ENCODE measurements at regions not wholly inside any gene's neighbourhood (a gene's known extent, or its start where the extent isn't known, plus 50 kb on each side); places are given as distances from the start of the nearest gene placed in this dataset.
A peak's percentile ranks its signal among the peaks of the same experiment; 100 is the strongest.

DNA sequence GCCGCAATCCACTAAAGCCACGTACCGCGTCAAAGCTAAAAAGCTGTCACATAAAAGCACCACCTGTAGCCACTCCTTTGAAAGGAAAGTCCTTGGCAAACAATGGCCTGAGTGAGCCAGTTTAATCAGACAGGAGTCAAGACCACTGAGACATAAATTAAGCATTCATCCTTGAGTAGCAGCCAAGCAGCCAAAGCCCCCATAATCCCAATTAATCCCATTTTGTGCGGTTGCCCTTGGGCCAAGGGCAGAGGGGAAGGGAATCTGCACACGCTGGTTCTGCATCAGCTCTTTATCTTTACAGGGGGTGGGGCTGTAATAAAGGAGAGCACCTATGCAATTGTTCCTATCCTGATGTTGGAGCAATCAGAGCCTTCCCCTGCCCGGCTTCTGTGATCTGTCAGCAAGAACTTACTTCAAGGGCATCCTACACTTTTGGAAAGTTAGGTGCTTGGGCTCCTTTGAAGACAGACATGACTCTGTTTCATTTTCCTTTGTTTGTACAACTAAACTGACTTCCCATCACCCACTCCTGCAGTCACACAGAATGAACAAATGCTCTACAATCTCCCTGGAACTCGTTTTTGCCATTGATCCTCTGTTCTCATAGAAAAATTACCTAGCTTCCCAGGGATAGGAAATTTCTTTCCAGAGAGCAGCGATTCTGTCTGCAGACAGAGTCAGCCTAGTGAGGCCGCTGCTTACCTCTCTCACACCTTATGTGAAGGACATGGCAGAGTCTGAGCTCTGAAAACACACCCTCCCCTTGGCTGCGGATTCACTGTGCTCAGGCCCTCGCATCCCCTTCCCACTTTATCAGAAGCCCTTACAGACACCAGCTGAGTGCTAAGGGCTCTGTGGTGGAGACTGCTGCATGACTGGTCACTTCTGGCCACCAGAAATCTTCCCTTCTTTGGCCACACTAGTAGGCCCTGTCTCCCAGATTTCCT is 116.2 kb upstream of the TBCA start:
- ChIA-PET POLR2A (no interaction called here), CTCF (no interaction called here)
- Mint-ChIP-seq H3K27ac (no peak overlapping the region), H3K4me3 (no peak overlapping the region), H3K27me3 (peaks cover 0 to 3% of the 10 kb centered on the region in 2 donors), H3K9me3 (no peaks in the 10 kb centered on the region), H3K36me3 (no peaks in the 10 kb centered on the region), H3K4me1 (no peaks in the 10 kb centered on the region)
- 74% methylated on average over 4 of the region's 12 CpGs for WGBS (ENCODE audit: insufficient coverage)
- no peak overlapping the region for H3K27ac ChIP-seq (ENCODE audit: low read length)
- no peaks in the 10 kb centered on the region for H3K4me1 ChIP-seq (ENCODE audit: control insufficient read depth in 1 of 2, extremely low read depth in 1 of 2, insufficient read depth in 2 of 2, low read length in 2 of 2)
- H3K36me3 ChIP-seq (ENCODE audit: control insufficient read depth in 2 of 2, extremely low read depth in 1 of 2, insufficient read depth in 1 of 2, low read length in 1 of 2): no peaks in the 10 kb centered on the region
- ATAC-seq (replicated peaks in 1 of 4) (no peak), DNase-seq (no peak)
- H3K27me3 ChIP-seq (replicated peaks in 1 of 2; ENCODE audit: control insufficient read depth in 2 of 2, extremely low read depth in 1 of 2, insufficient read depth in 2 of 2, low read length in 1 of 2): peaks cover 0 to 6% of the 10 kb centered on the region in 2 experiments
- no peaks in the 10 kb centered on the region for H3K9me3 ChIP-seq
- H3K4me3 ChIP-seq (ENCODE audit: control insufficient read depth in 1 of 2, extremely low read depth in 1 of 2, low read length in 1 of 2): no peak overlapping the region

DNA sequence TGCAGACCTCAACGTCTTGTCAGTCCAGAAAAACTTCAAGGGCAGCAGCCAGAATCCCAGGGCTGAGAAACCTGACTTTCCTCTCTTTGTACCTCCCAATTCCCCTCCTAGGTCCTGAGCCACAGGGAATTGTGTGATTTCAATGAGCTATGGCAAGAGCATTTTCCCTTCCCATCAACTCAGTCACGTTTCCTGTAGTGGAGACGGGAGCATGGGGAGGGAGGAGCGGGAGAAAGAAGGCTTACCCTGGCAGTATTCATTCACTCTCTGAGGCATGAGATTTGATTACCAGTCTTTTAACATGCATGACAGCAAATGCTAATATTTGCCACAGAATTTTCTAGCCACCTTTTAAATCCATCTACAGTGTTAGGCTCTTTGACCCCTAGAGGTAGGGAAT is 109.4 kb upstream of the TBCA start:
- H3K27ac Mint-ChIP-seq: no peak overlapping the region
- Histone ChIP-seq H3K36me3 (ENCODE audit: control insufficient read depth in 2 of 2, extremely low read depth in 1 of 2, insufficient read depth in 1 of 2, low read length in 1 of 2) (no peaks in the 10 kb centered on the region), H3K9me3 (no peaks in the 10 kb centered on the region), H3K27me3 (replicated peaks in 1 of 2; ENCODE audit: control insufficient read depth in 2 of 2, extremely low read depth in 1 of 2, insufficient read depth in 2 of 2, low read length in 1 of 2) (peaks cover 0 to 10% of the 10 kb centered on the region in 2 experiments), H3K4me3 (ENCODE audit: control insufficient read depth in 1 of 2, extremely low read depth in 1 of 2, low read length in 1 of 2) (no peak overlapping the region), H3K4me1 (ENCODE audit: control insufficient read depth in 1 of 2, extremely low read depth in 1 of 2, insufficient read depth in 2 of 2, low read length in 2 of 2) (no peaks in the 10 kb centered on the region), H3K27ac (ENCODE audit: low read length) (no peak overlapping the region)
- ChIA-PET CTCF (no interaction called here), POLR2A (no interaction called here)
- DNase-seq: no peak
- H3K27me3 Mint-ChIP-seq: peaks cover 17 to 20% of the 10 kb centered on the region in 2 donors
- no peak overlapping the region for H3K4me3 Mint-ChIP-seq
- ATAC-seq (replicated peaks in 1 of 4): no peak
- H3K36me3 Mint-ChIP-seq: no peaks in the 10 kb centered on the region
- no CpG with 5 or more reads among the region's 4 CpGs for WGBS (ENCODE audit: insufficient coverage)
- H3K9me3 Mint-ChIP-seq: no peaks in the 10 kb centered on the region
- peaks cover 0 to 5% (median 1%) of the 10 kb centered on the region in 3 donors for H3K4me1 Mint-ChIP-seq

DNA sequence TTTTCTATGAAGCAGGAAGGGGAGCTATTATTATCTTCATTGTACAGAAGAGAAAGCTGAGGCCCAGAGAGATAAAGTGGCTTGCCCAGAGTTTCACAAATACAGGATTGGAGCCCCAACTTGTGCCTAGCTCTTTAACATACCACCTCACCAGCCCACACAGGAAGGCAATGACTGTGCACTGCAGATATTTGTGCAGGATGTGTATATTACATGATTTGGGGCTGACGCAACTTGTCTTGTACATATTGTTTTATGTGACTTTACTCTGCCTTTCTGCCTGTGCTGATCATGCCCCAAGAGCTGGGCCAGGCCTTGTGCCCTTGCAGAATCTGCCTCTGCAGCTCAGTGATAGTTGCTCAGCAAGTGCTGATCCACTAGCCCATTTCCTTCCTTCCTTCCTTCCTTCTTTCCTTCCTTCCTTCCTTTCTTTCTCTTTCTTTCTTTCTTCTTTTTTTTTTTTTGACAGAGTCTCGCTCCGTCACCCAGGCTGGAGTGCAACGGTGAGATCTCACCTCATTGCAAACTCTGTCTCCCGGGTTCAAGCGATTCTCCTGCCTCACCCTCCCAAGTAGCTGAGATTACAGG is 106.6 kb upstream of the TBCA start:
- no peaks in the 10 kb centered on the region for H3K9me3 ChIP-seq
- H3K27ac Mint-ChIP-seq: no peak overlapping the region
- H3K27ac ChIP-seq (ENCODE audit: low read length): no peak overlapping the region
- no peak overlapping the region for H3K4me3 Mint-ChIP-seq
- CTCF ChIA-PET: interaction anchor here in 1 of 2 donors (0.7 kb wide), 1 partner anchor 791 kb away, joined by 4 read pairs; no protein-coding TSS in a partner anchor
- peak in 1 of 35 experiments; percentile 3 for DNase-seq
- no peak for ATAC-seq (replicated peaks in 1 of 4)
- H3K36me3 ChIP-seq (ENCODE audit: control insufficient read depth in 2 of 2, extremely low read depth in 1 of 2, insufficient read depth in 1 of 2, low read length in 1 of 2): no peaks in the 10 kb centered on the region
- POLR2A ChIA-PET: no interaction called here
- H3K4me1 Mint-ChIP-seq: peaks cover 0 to 5% (median 1%) of the 10 kb centered on the region in 3 donors
- WGBS (ENCODE audit: insufficient coverage): 17% methylated on average over 1 of the region's 6 CpGs
- no peaks in the 10 kb centered on the region for H3K9me3 Mint-ChIP-seq
- H3K27me3 ChIP-seq (replicated peaks in 1 of 2; ENCODE audit: control insufficient read depth in 2 of 2, extremely low read depth in 1 of 2, insufficient read depth in 2 of 2, low read length in 1 of 2): peaks cover 0 to 14% of the 10 kb centered on the region in 2 experiments
- peaks cover 17 to 19% of the 10 kb centered on the region in 2 donors for H3K27me3 Mint-ChIP-seq
- H3K4me3 ChIP-seq (ENCODE audit: control insufficient read depth in 1 of 2, extremely low read depth in 1 of 2, low read length in 1 of 2): no peak overlapping the region
- H3K36me3 Mint-ChIP-seq: no peaks in the 10 kb centered on the region
- no peaks in the 10 kb centered on the region for H3K4me1 ChIP-seq (ENCODE audit: control insufficient read depth in 1 of 2, extremely low read depth in 1 of 2, insufficient read depth in 2 of 2, low read length in 2 of 2)

DNA sequence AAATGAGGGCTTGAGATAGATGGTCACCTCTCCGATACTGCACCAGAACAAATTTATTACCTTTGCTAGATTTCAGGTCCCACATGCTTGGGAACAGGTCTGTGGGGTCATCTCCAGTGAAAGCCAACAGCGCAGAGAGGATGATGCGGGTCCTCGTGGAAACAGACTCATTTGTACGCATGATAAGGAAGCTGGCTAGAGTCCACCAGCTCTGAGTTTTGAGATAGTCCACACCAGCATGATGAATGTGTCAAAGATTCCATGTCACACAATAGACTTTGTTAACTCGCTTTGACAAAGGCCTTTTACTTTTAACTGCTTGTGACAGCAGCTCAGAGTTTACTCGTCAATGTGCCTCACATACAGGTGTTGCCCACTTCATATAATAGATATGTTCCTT is 105.4 kb upstream of the TBCA start:
- POLR2A ChIA-PET: interaction anchor here (0.7 kb wide), 2 partner anchors 16 to 18 kb away, joined by 5 to 10 read pairs; no protein-coding TSS in a partner anchor
- H3K9me3 ChIP-seq: no peaks in the 10 kb centered on the region
- H3K4me1 Mint-ChIP-seq: peaks cover 1 to 11% (median 2%) of the 10 kb centered on the region in 3 donors
- 88% methylated on average over 4 of the region's 7 CpGs for WGBS (ENCODE audit: insufficient coverage)
- no peaks in the 10 kb centered on the region for H3K4me1 ChIP-seq (ENCODE audit: control insufficient read depth in 1 of 2, extremely low read depth in 1 of 2, insufficient read depth in 2 of 2, low read length in 2 of 2)
- H3K4me3 Mint-ChIP-seq: no peak overlapping the region
- H3K27me3 ChIP-seq (replicated peaks in 1 of 2; ENCODE audit: control insufficient read depth in 2 of 2, extremely low read depth in 1 of 2, insufficient read depth in 2 of 2, low read length in 1 of 2): peaks cover 0 to 14% of the 10 kb centered on the region in 2 experiments
- DNase-seq (no peak), ATAC-seq (replicated peaks in 1 of 4) (no peak)
- no peaks in the 10 kb centered on the region for H3K9me3 Mint-ChIP-seq
- peaks cover 16 to 17% of the 10 kb centered on the region in 2 donors for H3K27me3 Mint-ChIP-seq
- no peaks in the 10 kb centered on the region for H3K36me3 ChIP-seq (ENCODE audit: control insufficient read depth in 2 of 2, extremely low read depth in 1 of 2, insufficient read depth in 1 of 2, low read length in 1 of 2)
- no peak overlapping the region for H3K27ac ChIP-seq (ENCODE audit: low read length)
- H3K27ac Mint-ChIP-seq: no peak overlapping the region
- no peaks in the 10 kb centered on the region for H3K36me3 Mint-ChIP-seq
- CTCF ChIA-PET: no interaction called here
- H3K4me3 ChIP-seq (ENCODE audit: control insufficient read depth in 1 of 2, extremely low read depth in 1 of 2, low read length in 1 of 2): no peak overlapping the region

DNA sequence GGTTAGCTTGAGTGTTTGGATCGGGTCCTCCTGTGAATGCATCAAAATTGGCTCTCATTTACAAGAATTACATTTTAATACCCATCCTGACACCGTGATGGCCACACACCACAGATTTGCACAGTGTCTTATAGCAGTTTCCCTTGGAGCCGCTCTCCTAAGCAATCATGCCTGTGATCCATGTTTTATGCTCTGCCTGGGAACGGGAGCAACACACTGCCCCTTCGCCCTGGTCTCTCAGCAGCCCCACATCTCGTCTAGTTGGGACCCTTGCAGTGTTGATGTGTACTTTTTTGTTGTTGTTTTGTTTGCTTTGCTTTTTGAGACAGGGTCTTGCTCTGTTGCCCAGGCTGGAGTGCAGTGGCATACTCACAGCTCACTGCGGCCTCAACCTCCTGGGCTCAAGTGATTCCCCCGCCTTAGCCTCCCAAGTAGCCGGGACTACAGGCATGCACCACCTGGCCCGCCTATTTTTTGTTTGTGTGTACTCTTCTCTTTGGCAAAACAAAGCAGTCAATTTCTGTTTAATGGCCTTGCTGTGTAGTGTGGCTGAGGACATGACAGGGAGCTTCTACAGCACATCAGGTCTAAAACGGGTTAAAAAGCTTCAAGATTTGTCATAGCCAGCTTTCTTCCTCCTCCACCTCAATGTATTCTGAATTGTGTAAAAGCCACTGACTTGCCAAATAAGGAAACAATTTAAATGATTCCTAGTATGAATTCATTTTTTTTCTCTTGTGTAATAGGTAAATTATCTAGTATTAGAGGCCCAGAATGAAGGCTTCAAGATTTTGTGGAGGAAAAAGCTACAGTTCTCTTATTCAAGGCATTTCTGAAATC is 101.6 kb upstream of the TBCA start:
- Mint-ChIP-seq H3K9me3 (no peaks in the 10 kb centered on the region), H3K4me3 (no peak overlapping the region), H3K4me1 (peaks cover 1 to 7% (median 2%) of the 10 kb centered on the region in 3 donors), H3K27me3 (no peaks in the 10 kb centered on the region), H3K36me3 (no peaks in the 10 kb centered on the region), H3K27ac (no peak overlapping the region)
- Histone ChIP-seq H3K9me3 (no peaks in the 10 kb centered on the region), H3K4me1 (ENCODE audit: control insufficient read depth in 1 of 2, extremely low read depth in 1 of 2, insufficient read depth in 2 of 2, low read length in 2 of 2) (no peaks in the 10 kb centered on the region), H3K27ac (ENCODE audit: low read length) (no peak overlapping the region), H3K4me3 (ENCODE audit: control insufficient read depth in 1 of 2, extremely low read depth in 1 of 2, low read length in 1 of 2) (no peak overlapping the region), H3K36me3 (ENCODE audit: control insufficient read depth in 2 of 2, extremely low read depth in 1 of 2, insufficient read depth in 1 of 2, low read length in 1 of 2) (no peaks in the 10 kb centered on the region), H3K27me3 (replicated peaks in 1 of 2; ENCODE audit: control insufficient read depth in 2 of 2, extremely low read depth in 1 of 2, insufficient read depth in 2 of 2, low read length in 1 of 2) (peaks cover 0 to 6% of the 10 kb centered on the region in 2 experiments)
- no peak for DNase-seq
- no peak for ATAC-seq (replicated peaks in 1 of 4)
- ChIA-PET CTCF (interaction anchor here in 1 of 2 donors (0.6 kb wide), 1 partner anchor 10 kb away, joined by 3 read pairs; no protein-coding TSS in a partner anchor), POLR2A (interaction anchor here (0.6 to 1.3 kb wide), 3 partner anchors 48 to 415 kb away, joined by 3 read pairs; no protein-coding TSS in a partner anchor)
- 89% methylated on average over 6 of the region's 11 CpGs for WGBS (ENCODE audit: insufficient coverage)

Data from T-cell (primary cell).